K562 (cell line): ENCODE measurements at regions not wholly inside any gene's neighbourhood (a gene's known extent, or its start where the extent isn't known, plus 50 kb on each side); places are given as distances from the start of the nearest gene placed in this dataset.

ENCODE experiments used
- ATAC-seq: fragments of 200-7000 bp; cut with Tn5 transposase; 3 replicates; pipeline ENCODE4 v1.9.1; 2020; ENCODE audit warnings: moderate library complexity
- BruUV-seq: library from RNA; stranded (reverse); fragments of 400-500 nt; replicated peaks from 2 replicates; lab custom pipeline; 2021; lab: Mats Ljungman, UMichigan
- CTCF ChIA-PET: fragments of 300-600 bp; formaldehyde crosslinking; extraction: SDS; loops from one replicate; lab custom pipeline; 2021; ENCODE audit warnings: low intra/inter-chr PET ratio; lab: Yijun Ruan, JAX
- POLR2A ChIA-PET: fragments of 300-600, 350-650 bp; sonication (Branson Sonifier 250); formaldehyde crosslinking; extraction: SDS; loops from one replicate; lab custom pipeline; 2021; ENCODE audit warnings: antibody characterized with exemption, inconsistent platforms; lab: Yijun Ruan, JAX
- DNase-seq, 4 experiments: peaks; one replicate each; pipeline versions ENCODE4 v3.0.0 to v3.0.0-alpha.2; 2011 to 2018; ENCODE audit warnings: low spot score in 3 of 4, mixed read lengths in 3 of 4; ENCODE audit errors: extremely low read depth in 1 of 4
- FAIRE-seq: peaks from 2 replicates; lab custom pipeline; 2011; peaks lifted over from hg19 to GRCh38; lab: Jason Lieb, UNC
- H2AFZ ChIP-seq: 2 replicates; pipeline ENCODE4 v1.6.0; 2011; ENCODE audit warnings: low read depth, low read length, control low read depth, inconsistent platforms
- H3K27ac ChIP-seq: fragments of 200-600 bp; 3 replicates; pipeline ENCODE4 v1.8.0; 2011; ENCODE audit warnings: low read depth, mild to moderate bottlenecking, control low read depth, inconsistent platforms, low read length, moderate library complexity, mixed read lengths; ENCODE audit errors: extremely low read depth
- H3K27me3 ChIP-seq, 2 experiments: fragments of 300-600 bp in 1 of 2; 2 replicates in 1 of 2; 3 replicates in 1 of 2; pipeline versions ENCODE4 v1.6.0 to v1.8.0; 2011; ENCODE audit warnings: inconsistent platforms in 2 of 2, low read length in 2 of 2, mild to moderate bottlenecking in 1 of 2, mixed read lengths in 1 of 2, moderate library complexity in 1 of 2; ENCODE audit not compliant: control insufficient read depth in 2 of 2, insufficient read depth in 2 of 2
- H3K36me3 ChIP-seq: fragments of 300-600 bp; 3 replicates; pipeline ENCODE4 v1.8.0; 2011; ENCODE audit warnings: mild to moderate bottlenecking, low read length, inconsistent platforms; ENCODE audit not compliant: control insufficient read depth, insufficient read depth
- H3K4me1 ChIP-seq, 2 experiments: fragments of 200-600 bp in 1 of 2; replicated peaks in 1 of 2; 2 replicates in 1 of 2; 3 replicates in 1 of 2; pipeline versions ENCODE4 v1.5.1 to v1.8.0; 2011; ENCODE audit warnings: inconsistent platforms in 2 of 2, low read length in 2 of 2, mild to moderate bottlenecking in 1 of 2, mixed read lengths in 1 of 2, moderate library complexity in 1 of 2; ENCODE audit not compliant: control insufficient read depth in 2 of 2, insufficient read depth in 2 of 2
- H3K4me2 ChIP-seq: 2 replicates; pipeline ENCODE4 v1.6.1; 2011; ENCODE audit warnings: low read length, control low read depth, inconsistent platforms, mixed read lengths; ENCODE audit not compliant: insufficient read depth
- H3K4me3 ChIP-seq: fragments of 200-600 bp; sonication (generic), shearing (Covaris generic); 2 replicates; pipeline ENCODE4 v1.5.1; 2016; ENCODE audit warnings: control low read depth, inconsistent platforms
- H3K79me2 ChIP-seq: fragments of 200-600 bp; 3 replicates; pipeline ENCODE4 v1.8.0; 2011; ENCODE audit warnings: low read length, inconsistent platforms; ENCODE audit not compliant: control insufficient read depth, insufficient read depth
- H3K9ac ChIP-seq, 2 experiments: 2 replicates each; pipeline versions ENCODE4 v1.6.0 to v1.6.1; 2011; ENCODE audit warnings: low read depth in 2 of 2, low read length in 2 of 2, control low read depth in 1 of 2, inconsistent platforms in 1 of 2, mild to moderate bottlenecking in 1 of 2, mixed read lengths in 1 of 2; ENCODE audit not compliant: insufficient read depth in 1 of 2
- H3K9me1 ChIP-seq: one replicate; pipeline ENCODE4 v1.6.0; 2011; ENCODE audit warnings: inconsistent platforms, mild to moderate bottlenecking, low read length, moderate library complexity; ENCODE audit not compliant: control insufficient read depth, insufficient read depth
- H3K9me3 ChIP-seq: replicated peaks from 2 replicates; pipeline ENCODE4 v1.5.1; 2011; ENCODE audit warnings: low read depth, low read length, inconsistent platforms; ENCODE audit not compliant: control insufficient read depth, insufficient read depth
- H4K20me1 ChIP-seq: replicated peaks from 2 replicates; pipeline ENCODE4 v1.6.1; 2011; ENCODE audit warnings: low read length, inconsistent platforms, mixed read lengths; ENCODE audit not compliant: control insufficient read depth, insufficient read depth
- KLF16 ChIP-seq: IDR thresholded peaks from 2 replicates; pipeline ENCODE4 v1.6.1; 2016; ENCODE audit warnings: antibody characterized with exemption
- SETDB1 ChIP-seq: IDR thresholded peaks from one replicate; pipeline ENCODE4 v1.6.1; 2012; ENCODE audit warnings: low read length, control low read depth, inconsistent platforms
- SIN3A ChIP-seq, 2 experiments: fragments of 150-350 bp in 1 of 2; IDR thresholded peaks; 2 replicates each; pipeline ENCODE4 v1.6.1; 2011 to 2016; ENCODE audit warnings: borderline replicate concordance in 2 of 2, low read depth in 2 of 2, low read length in 2 of 2, mild to moderate bottlenecking in 2 of 2, moderate library complexity in 2 of 2; ENCODE audit not compliant: control insufficient read depth in 1 of 2
- TRIM25 ChIP-seq: fragments of 450-650 bp; IDR thresholded peaks from 2 replicates; pipeline ENCODE4 v1.7.0; 2016; ENCODE audit warnings: borderline replicate concordance
- ZNF239 ChIP-seq: fragments of 250-450 bp; sonication (Bioruptor Pico); IDR thresholded peaks from 2 replicates; pipeline ENCODE4 v1.4.0; 2020; ENCODE audit warnings: mild to moderate bottlenecking
- ZNF431 ChIP-seq: sonication (generic); formaldehyde crosslinking; IDR thresholded peaks from 2 replicates; pipeline ENCODE4 v1.8.0; 2022; ENCODE audit warnings: mild to moderate bottlenecking, missing genetic modification reagents
- ZNF584 ChIP-seq: fragments of 200-800 bp; sonication (Bioruptor generic); IDR thresholded peaks from 2 replicates; pipeline ENCODE4 v1.6.1; 2016; ENCODE audit warnings: low read depth, mild to moderate bottlenecking, missing genetic modification characterization, missing compliant biosample characterization
- ZNF695 ChIP-seq: fragments of 450-650 bp; formaldehyde crosslinking; IDR thresholded peaks from 2 replicates; pipeline ENCODE4 v1.4.0; 2020; ENCODE audit warnings: mild to moderate bottlenecking, moderate library complexity
- WGBS: fragments of 100-300 bp; shearing (Covaris generic); methylation state at CpG from one replicate; pipeline ENCODE4 v1.1.6; 2016; ENCODE audit warnings: low coverage, mixed read lengths; ENCODE audit not compliant: insufficient coverage; ENCODE audit errors: missing lambda C conversion rate; 5-methylcytosine and 5-hydroxymethylcytosine counted together
- in situ Hi-C: fragments of 300-500 bp; cut with MboI; formaldehyde crosslinking; loops from 4 replicates; pipeline ENCODE4 v1.15.0; 2018; ENCODE audit warnings: inconsistent platforms, mixed read lengths
- intact Hi-C: fragments of 100-400 bp; cut with micrococcal nuclease; formaldehyde crosslinking; loops from 2 replicates; pipeline ENCODE4 v1.14.2; 2022
- TF ChIP-seq, protein P1 (sequence below): fragments of 450-650 bp; IDR thresholded peaks from 2 replicates; pipeline ENCODE4 v1.7.1; 2018; ENCODE audit warnings: mild to moderate bottlenecking, low read depth; ENCODE audit not compliant: partially characterized antibody

DNA sequence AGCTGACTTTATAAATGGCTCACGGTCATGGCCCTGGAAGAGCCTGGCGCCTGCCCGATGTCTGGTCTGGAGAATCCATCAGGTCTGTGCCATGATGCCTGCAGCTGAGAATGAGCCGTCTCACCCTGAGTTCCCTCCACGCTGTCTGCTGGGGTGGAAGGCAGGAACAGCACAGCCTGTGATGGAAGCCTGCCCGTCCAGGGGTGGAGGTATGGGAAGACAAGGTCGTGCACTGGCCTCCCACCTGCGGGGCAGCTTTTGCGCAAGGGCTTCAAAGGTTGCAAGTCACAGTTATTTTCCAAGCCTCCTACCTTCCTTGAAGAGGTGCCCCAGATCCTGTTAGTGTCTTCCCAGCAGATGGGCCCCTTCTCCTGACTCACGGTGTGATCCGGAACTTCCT lies 275.5 kb downstream of the FAM43A start:
- intact Hi-C loops (no loop called here), in situ Hi-C loops (no loop called here)
- POLR2A ChIA-PET, result interaction anchor here (1.3 kb wide), 1 partner anchor 18 kb away, joined by 6 read pairs; no protein-coding TSS in a partner anchor
- H4K20me1 ChIP-seq, result 0 out of 2 replicates have a peak, but pooled peaks cover 3% of the 10 kb centered on the region
- no peaks in the 10 kb centered on the region for H3K9me1 ChIP-seq
- no TSS peak for BruUV-seq
- no peak overlapping the region for H3K4me3 ChIP-seq
- no peak overlapping the region for H3K9ac ChIP-seq
- TF ChIP-seq ZNF695 (CRISPR knock-in tag) (no peak), ZNF431 (CRISPR knock-in tag) (no peak), KLF16 (no peak), SIN3A (IDR thresholded peaks at IDR 0.05; ENCODE audit: borderline replicate concordance in 2 of 2, control insufficient read depth in 1 of 2, low read depth in 2 of 2, low read length in 2 of 2) (no peak), ZNF239 (CRISPR knock-in tag) (no peak), TRIM25 (no peak), SETDB1 (no peak), ZNF584 (no peak)
- TF ChIP-seq, protein P1, sequence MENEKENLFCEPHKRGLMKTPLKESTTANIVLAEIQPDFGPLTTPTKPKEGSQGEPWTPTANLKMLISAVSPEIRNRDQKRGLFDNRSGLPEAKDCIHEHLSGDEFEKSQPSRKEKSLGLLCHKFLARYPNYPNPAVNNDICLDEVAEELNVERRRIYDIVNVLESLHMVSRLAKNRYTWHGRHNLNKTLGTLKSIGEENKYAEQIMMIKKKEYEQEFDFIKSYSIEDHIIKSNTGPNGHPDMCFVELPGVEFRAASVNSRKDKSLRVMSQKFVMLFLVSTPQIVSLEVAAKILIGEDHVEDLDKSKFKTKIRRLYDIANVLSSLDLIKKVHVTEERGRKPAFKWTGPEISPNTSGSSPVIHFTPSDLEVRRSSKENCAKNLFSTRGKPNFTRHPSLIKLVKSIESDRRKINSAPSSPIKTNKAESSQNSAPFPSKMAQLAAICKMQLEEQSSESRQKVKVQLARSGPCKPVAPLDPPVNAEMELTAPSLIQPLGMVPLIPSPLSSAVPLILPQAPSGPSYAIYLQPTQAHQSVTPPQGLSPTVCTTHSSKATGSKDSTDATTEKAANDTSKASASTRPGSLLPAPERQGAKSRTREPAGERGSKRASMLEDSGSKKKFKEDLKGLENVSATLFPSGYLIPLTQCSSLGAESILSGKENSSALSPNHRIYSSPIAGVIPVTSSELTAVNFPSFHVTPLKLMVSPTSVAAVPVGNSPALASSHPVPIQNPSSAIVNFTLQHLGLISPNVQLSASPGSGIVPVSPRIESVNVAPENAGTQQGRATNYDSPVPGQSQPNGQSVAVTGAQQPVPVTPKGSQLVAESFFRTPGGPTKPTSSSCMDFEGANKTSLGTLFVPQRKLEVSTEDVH, result no peak
- CTCF ChIA-PET, result no interaction called here
- FAIRE-seq (no peak), ATAC-seq (no peak), DNase-seq (no peak)
- H3K9me3 ChIP-seq, result no peaks in the 10 kb centered on the region
- H3K4me2 ChIP-seq, result no peak overlapping the region
- H3K79me2 ChIP-seq, result no peaks in the 10 kb centered on the region
- H3K27me3 ChIP-seq, result peaks cover 44 to 63% of the 10 kb centered on the region in 2 experiments
- H3K27ac ChIP-seq, result no peak overlapping the region
- no peak overlapping the region for H2AFZ ChIP-seq
- no peaks in the 10 kb centered on the region; a peak in 1 of 5 replicates for H3K4me1 ChIP-seq
- H3K36me3 ChIP-seq, result no peaks in the 10 kb centered on the region
- WGBS, result 14% methylated on average over 11 of the region's 11 CpGs
